ENCODE measurements at regions not wholly inside any gene's neighbourhood (a gene's known extent, or its start where the extent isn't known, plus 50 kb on each side); places are given as distances from the start of the nearest gene placed in this dataset.

DNA sequence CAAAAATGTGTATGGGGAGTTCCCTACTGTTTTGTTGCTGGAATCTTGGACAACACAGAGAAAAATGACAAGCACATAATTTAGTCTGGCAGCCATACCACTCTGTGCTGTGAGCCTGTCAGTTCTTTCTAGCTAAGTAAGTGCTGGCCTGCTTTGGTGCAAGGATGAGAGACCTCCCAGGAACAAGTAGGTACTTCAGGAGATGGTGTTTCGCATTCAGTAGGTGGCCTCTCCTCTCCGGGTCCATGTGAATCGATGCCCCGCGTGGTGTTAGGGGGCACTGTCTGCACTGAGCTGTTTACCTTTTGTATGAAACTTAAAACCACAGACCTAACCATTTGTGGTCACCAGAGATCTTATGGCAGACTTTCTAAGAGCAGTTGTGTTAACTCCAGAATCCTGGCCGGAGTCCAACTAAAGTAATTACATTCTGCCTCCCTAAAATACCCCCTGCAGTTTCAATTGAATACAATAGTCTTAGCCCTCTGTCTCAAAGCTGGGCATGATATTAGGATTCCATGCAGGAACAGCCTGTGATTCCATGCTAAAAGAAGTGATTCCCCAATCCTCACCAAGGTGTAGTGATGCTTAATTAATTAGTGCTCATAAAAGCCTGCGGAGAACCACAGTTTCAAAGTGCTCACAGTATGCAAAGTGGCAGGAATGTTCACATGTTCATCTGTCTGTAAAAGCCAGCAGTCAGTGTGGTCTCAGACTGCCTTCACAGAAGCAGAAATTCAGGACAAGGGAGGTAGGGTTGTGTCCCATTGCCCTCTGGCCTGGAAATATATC is 64.2 kb downstream of the LLPH start:
- DNase-seq (ENCODE audit: low spot score): peak; percentile 85

DNA sequence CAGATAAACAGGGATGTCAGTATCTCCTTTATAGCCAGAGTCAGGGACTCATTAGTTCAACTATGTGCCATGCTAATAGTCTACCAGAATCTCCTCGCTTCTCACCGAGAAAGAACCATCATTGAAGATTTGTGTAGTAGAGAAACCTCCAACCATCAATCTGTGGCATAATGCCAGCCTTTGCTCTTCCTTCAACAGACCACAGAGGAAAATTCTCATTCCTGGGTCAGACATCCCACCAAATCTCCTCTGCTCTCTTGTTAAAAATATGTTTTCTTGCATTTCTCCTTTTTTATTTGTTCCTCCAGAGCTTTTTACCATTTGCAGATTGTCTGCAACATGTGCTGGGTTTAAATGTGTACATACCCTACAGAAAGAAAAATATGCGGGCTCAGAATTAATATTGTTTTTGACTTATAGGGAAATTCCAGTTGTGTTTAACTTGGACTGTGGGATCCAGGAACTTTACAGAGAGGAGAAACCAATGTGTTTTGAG is 64.9 kb downstream of the LLPH start:
- no peak for DNase-seq (ENCODE audit: low spot score)

GRCh38 chr12:66065150-66065549 is 65.4 kb downstream of the LLPH start:
- DNase-seq (ENCODE audit: low spot score): no peak

- no peak for DNase-seq (ENCODE audit: low spot score)
These were observed 66.6 kb downstream of the LLPH start for GRCh38 chr12:66063916-66064315.

GRCh38 chr12:66062290-66062625 is 68.3 kb downstream of the LLPH start:
- no peak for DNase-seq (ENCODE audit: low spot score)

GRCh38 chr12:66061557-66062289 is 68.8 kb downstream of the LLPH start:
- DNase-seq (ENCODE audit: low spot score): peak; percentile 85

DNA sequence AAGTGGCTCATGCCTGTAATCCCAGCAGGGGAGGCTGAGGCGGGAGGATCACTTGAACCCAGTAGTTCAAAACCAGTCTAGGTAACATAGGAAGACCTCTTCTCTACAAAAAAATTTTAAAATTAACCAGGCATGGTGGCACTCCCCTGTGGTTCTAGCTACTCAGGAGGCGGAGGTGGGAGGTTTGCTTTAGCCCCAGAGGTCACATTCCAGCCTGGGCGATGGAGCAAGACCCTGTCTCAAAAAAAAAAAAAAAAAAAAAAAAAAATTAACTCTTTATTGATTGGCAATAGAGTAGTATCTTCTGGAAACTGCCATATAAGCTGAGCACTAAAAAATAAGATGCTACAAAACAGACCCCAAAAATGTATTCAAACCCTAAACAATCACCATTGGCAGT is 69.5 kb downstream of the LLPH start:
- DNase-seq (ENCODE audit: low spot score): no peak

DNA sequence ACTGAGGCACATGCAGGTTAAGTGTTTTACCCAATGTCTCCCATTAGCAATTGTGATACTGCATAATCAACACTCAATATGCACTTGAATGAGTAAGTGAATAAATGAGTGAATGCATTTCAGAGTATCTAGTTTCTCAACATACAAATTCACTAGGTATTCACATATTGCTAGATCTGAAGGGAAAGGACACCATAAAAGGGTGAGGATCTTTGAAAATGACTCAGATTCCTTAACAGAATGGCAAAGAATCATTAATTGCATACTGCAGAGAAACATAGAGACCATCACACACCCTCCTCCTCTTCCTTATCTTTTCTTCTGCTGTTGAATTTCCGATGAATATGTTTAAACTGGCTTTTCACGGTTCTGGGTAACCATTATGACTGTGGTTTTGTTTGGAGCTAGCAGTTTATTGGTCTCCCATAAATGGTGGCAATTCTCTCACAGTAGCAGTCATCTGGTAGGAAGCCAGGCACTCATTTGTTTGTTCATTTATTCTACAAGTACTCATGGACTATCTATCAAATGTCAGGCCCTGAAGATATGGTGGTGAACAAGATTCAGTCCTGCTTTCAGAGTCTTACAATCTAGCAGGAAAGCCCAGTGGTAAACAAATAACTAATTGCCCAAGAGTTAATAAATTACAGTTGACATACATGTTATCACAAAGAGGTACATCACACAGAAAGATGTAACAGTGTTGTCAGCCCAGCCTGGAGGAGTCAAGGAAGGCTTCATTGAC is 70.2 kb downstream of the LLPH start:
- no peak for DNase-seq (ENCODE audit: low spot score)

DNA sequence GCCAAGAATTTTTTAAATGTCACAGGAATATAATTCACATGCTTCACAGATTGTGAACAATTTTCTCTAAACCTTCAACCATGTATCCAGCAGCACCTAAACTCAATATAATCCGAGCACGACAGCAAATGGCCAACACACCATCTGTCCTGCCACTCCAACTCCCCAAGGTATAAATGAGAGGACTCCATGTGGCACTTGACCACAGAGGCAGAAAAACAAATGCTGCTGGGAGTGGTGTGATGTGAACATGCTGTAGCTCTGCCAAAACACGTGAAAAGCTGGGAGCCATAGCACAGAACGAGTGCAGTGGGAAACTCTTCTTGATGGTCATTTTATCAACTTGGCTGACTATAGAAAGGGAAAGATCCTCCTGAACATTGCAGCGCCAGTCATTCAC is 70.9 kb downstream of the LLPH start:
- no peak for DNase-seq (ENCODE audit: low spot score)

- no peak for DNase-seq (ENCODE audit: low spot score)
These were observed 72.0 kb downstream of the LLPH start for GRCh38 chr12:66058554-66058953.

GRCh38 chr12:66055837-66056319 is 74.7 kb downstream of the LLPH start:
- DNase-seq (ENCODE audit: low spot score): no peak

DNA sequence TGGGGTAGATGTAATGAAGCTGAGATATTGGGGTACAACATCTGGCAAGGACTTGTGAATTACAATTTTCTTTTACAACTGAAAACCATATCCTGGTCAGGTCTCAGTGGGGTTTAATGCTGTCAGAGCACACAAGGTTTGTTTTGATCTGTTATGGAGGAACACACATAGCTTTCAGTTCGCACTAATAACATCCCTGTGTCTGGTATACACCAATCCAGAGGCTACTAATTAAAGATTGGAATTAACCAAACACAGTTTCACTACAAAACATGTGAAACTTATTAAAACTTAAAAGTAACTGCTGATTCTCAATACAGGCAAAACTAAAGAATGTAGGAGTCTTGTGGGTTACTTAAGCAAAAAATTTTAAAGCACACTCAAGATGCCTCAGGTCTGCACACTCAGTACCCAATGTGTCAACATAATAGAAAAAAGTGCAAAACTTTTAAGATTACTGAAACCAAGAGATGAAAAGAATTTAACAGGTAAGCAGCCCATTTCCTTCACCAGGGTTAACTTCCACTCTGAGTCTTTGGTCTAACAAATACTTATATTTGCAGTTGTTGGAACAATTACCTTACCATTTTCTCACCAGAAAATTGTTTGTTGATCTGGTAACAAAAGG is 77.4 kb downstream of the LLPH start:
- DNase-seq (ENCODE audit: low spot score): no peak

- DNase-seq (ENCODE audit: low spot score): no peak
These were observed 79.2 kb downstream of the LLPH start for GRCh38 chr12:66051361-66051760.

GRCh38 chr12:66050610-66051009 is 79.9 kb downstream of the LLPH start:
- DNase-seq (ENCODE audit: low spot score): no peak

- no peak for DNase-seq (ENCODE audit: low spot score)
These were observed 80.3 kb downstream of the LLPH start for GRCh38 chr12:66050283-66050576.

GRCh38 chr12:66049538-66050282 is 80.8 kb downstream of the LLPH start:
- DNase-seq (ENCODE audit: low spot score): no peak

DNA sequence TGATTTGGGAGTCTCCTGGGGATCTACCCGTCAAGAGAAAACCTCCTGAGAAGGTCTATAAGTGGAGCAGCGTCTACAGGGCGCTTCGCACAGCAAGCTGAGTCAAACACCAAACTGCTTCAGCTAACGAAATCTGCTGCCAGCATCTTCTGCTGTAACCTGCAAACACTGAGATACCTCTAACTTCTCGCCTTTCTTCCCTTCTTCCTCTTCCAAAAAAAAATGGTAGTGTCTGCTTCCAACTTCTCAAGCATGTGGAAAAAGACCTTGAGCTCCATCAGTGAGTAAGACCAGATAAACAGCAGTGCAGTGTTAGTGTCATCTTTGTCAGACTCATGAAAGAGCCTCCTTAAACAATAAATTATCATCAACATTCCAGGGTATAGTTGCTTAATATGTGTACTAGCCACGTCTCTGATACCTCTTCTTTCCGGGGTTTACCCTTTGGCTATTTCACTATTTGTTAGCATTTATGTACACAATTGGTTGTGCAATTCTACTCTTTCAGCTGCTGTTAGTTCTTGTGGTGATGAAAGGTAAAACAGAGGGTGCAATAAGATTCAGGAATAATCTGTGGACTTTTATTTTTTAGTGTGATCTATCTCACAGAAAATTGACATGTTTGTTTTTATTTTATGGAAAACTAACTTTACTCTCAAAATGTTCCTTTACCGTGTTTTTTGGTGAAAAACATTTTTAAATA is 81.6 kb downstream of the LLPH start:
- no peak for DNase-seq (ENCODE audit: low spot score)

DNA sequence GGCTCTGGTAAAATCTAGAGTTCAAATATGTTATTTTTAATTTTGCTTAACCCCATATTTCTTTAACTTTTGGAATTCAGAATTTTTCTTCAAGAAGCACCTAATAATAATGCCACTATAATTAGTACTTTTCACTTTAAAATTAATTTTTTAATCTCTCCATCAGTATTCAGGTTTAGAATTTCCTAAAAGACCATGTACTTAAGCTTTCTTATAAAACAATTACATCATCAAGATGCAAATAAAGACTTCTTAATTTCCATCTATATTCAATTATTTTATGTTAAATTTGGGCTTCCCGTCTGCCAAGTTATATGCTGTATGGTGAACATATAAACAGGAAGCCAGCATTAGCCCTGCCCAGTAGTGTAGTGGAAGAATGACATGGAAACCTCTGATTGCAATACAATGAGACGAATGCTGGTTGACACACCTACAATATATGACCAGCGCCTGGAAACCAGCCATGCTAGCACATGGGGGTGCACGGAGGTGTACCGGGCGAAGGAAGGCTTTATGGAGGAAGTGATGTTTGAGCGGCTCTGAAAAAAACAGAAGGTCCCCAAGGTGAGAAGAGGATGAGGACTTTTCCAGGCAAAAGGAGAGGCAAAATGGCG is 82.2 kb downstream of the LLPH start:
- DNase-seq (ENCODE audit: low spot score): no peak

DNA sequence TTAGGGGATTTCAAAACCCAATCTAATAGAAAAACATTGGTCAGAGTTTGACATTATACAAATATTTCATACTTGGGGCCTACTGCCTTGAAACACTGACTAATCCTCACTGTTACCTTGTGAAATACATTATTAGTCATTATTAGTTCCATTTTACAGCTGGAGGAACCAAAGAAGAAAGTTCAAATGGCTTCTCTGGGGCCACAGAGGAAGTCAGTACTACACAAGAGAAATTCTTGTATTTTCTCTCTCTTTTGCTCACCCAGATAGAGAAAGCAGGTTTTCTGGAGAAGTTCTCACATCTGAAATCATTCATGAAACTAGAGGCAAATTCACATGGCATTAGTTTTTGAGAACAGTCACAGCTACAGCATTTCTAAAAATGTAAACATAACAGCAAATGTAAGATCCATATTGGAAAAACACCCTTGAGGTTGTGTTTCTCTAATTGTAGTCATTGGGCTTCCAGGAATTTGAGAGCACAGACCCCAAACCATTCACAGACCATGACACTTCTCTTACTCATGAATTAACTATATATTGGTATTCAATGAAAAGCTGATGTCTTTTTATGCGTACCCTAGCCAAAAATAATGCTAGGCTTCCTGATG is 83.0 kb downstream of the LLPH start:
- DNase-seq (ENCODE audit: low spot score): no peak

DNA sequence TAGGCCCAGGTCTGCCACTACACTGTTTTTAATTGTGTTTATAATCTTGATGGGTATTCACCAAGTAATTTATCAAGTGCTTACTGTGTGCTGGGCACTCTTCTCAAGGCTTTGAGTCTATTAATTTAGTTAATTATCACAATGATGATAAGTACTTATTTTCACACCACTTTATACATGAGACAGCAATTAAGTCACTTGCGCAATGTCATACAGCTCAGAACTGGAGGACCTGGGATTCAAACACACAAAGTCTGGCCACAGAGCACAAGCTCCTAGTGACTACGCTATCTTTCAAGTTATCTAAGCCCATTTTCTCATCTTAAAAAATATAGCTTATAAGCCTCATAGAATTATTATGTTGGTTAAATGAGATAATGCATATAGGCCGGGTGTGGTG is 85.0 kb downstream of the LLPH start:
- DNase-seq (ENCODE audit: low spot score): no peak

Data from cerebellar cortex (tissue), 1 donor.